NK-92 (cell line): ENCODE measurements at regions not wholly inside any gene's neighbourhood (a gene's known extent, or its start where the extent isn't known, plus 50 kb on each side); places are given as distances from the start of the nearest gene placed in this dataset.
"Not testable (repeated sequence)": the region's sequence is repeated elsewhere in the genome, so short reads cannot be mapped to it uniquely, and the experiment has no call there.

ENCODE experiments used
- DNase-seq: peaks from one replicate; lab custom pipeline; 2025; ENCODE audit not compliant: unreplicated experiment; lab: John Stamatoyannopoulos, UW

DNA sequence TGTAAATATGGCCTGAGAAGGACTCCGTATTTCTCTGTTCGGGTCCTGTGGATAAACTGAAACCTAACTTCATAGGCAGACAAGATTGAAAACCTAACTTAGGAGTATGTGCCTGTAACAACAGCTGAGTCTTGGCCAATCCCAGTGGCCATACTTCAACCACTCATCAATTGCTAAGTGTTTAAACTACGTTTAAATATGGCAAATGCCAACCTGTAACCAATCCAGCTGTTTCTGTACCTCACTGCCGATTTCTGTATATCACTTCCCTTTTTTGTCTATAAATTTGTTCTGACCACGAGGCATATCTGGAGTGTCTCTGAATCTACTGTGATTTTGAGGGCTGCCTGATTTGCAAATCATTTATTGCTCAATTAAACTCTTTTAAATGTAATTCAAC, 272.3 kb downstream of the LPIN1 start:
- not testable (repeated sequence) for DNase-seq

DNA sequence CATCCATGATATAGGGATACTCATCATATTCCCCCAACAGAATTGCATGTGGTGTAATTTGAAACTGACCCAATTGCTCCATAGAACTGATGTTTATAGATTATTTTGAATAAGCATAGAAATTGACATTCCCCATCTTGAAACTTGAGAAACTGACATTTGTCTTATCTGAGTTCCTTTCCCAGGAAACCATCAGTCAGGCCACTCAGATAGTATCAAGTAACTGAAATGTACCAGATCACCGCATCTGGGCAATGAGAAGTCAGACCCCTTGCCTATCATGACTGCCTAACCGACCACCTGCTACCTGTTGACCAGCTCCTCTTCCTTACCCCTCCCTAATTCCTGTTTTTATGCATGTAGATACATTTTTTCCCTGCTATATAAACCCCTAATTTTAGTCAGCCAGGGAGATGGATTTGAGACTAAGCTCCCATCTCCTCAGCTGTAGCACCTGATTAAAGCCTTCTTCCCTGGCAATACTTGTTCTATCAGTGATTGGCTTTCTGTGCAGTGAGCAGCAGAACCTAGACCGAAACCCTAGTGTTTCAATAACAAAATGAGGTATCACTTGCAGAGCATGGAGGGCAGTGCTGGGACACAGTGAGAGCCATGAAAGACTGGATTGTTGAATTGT, 274.5 kb downstream of the LPIN1 start:
- DNase-seq = no peak

DNA sequence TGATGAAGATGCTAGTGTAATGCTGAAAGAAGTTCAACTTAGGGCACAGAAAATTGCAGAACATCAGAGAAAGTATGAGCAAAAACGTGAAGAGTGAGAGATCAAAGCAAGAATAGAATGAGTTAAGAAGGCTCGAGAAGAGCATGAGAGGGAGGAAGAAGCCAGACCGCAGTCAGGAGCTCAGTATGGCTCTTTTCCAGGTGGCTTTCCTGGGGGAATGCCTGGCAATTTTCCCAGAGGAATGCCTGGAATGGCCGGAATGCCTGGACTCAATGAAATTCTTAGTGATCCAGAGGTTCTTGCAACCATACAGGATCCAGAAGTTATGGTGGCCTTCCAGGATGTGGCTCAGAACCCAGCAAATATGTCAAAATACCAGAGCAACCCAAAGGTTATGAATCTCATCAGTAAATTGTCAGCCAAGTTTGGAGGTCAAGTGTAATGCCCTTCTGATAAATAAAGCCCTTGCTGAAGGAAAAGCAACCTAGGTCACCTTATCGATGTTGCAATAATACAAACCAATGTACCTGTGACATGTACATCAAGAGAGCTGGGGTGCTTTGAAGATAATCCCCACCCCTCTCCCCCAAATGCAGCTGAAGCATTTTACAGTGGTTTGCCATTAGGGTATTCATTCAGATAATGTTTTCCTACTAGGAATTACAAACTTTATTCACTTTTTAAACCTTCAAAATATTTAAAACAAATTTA, 277.9 kb downstream of the LPIN1 start:
- DNase-seq = not testable (repeated sequence)

DNA sequence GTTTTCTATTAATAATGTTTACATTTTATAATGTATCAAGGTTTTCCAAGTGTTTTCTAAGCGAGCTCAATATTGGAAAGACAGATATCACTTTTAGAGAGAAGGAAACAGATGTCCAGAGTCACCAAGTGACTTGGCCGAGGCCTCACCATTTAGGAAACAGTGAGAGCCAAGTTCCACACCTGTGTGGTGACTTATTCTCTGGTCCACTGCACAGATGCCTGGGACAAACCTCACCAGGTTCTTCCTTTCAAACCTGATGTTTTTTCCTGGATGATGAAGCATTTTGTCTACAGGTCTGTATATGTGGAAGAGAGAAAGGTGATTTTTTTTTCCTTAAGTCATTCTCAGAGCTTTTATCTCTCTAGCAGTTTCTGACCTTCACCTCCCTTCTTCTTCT, 280.7 kb downstream of the LPIN1 start:
- DNase-seq = no peak

- DNase-seq = no peak
Measured at GRCh38 chr2:12031866-12032265, 285.4 kb downstream of the LPIN1 start.

DNA sequence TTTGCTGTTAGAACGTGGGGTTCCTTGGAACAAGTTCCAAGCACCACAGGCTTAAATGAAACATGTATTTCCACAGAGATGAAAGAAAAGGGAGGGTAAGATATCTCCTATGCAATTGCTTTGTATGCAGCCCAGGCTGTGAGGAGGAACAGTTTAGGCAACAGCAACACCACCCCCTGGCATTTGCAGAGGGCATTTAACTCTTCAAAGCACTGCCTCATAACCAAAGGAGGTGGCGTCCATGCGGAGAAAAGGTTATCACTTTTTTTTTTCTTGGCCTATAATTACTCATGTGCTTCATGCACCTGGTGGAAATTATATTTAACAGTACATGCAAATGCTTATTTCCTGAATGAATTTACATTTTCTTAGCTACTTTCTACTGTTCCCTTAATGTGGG, 286.0 kb downstream of the LPIN1 start:
- DNase-seq = no peak

DNA sequence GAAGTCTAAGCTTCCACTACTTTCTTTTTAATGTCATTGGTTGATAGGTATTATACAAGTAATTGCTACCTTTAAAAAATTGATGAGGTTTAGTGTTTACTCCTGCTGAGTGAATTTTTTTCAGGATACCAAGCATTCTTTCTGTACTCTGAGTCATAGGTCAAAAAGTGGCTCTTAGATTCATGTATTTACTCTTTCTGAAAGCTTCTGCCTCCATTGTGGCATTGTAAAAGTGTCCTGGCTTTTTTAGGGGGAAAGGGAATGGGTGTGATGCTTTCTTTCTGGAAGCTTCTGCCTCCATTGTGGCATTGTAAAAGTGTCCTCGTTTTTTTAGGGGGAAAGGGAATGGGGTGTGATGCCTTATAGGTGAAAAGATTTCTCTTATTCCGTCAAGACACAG, 286.5 kb downstream of the LPIN1 start:
- no peak for DNase-seq

DNA sequence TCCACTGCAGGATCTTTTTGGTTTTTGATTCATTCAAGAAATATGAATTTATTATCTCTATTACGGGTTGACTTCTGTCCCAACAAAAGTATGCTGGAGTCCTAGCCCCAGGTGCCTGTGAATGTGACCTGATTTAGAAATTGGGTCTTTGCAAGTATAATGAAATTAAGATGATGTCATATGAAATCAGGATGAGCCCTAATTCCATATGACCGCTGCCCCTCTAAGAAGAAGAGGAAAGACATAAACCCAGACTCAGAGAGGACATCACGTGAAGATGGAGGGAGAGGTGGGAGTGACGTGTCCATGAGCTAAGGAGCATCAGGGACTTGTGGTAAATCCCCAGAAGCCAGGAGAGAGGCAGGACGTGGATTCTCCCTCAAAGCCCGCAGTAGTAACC, 287.1 kb downstream of the LPIN1 start:
- no peak for DNase-seq

DNA sequence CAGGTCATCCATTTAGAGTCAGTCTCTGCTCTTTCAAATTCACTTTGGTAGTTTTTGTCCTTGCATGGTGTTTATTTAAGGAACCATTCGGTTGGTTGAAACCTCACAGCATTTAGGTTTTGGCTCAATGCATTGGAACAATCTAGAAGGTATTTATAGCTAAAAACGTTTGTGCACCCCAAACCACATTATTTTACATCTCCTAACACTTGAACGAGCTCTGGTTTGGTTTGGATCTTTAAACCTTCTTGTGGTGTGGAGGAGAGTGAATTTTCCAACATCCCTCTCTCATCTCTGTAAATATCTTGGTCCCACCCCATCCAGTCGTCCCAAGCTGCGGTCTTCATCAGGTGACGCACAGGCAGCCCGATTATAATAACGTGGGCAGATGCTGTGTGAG, 287.9 kb downstream of the LPIN1 start:
- no peak for DNase-seq

- DNase-seq = no peak
Measured at GRCh38 chr2:12035029-12035720, 288.7 kb downstream of the LPIN1 start.

- DNase-seq = no peak
Measured at GRCh38 chr2:12035956-12036639, 289.7 kb downstream of the LPIN1 start.

DNA sequence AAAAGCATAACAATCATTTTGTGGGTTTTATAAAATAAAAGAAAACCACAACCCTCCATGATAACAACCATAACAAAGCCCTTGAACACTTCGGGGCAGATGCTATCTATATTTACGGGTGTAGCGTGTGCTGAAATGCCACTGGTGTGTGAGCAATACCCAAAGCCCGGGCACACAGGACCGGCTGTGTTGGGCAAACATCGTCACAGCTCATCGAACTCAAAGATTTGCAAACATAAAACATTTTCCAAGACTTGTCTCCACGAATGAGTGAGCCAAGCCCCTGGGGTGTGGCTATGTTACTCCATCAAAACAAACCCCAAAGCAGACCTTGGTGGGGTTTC, 290.2 kb downstream of the LPIN1 start:
- DNase-seq = no peak

DNA sequence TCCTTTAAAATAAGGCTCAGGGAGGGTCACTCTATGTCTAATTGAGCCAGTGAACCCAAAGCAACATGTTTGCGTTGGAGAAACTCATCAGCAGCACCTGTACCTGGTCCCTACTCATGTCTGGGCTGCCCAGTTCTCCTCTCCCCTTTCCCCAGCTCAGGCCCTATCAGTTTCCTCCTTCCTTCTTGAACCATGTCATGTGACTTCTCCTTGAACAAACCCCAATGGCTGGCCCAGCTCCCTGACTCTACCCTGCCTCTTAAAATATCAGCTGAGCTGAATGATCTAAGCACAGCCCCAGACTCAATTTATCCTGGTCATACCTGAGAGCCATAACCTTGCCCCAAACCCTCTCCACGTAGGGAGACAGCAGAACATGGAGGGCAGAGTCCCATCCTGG, 290.9 kb downstream of the LPIN1 start:
- DNase-seq = no peak

DNA sequence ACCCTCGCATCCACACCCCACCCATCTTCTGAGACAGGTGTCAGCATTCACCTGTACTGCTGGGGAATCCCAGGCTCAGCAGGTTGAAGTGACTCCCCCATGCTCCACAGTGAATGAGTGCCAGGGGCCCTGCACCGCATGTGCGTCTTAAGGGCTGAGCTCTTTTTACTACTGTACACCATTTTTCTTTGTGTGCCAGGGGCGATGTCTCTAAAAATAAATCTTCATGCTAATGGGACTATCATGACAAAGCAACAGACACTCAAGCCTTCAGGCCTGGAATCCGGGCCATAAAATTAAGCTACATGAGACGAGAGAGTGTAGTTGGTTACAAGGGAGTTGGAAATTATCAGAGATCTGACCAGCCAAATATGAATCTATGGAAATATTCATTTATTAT, 294.8 kb downstream of the LPIN1 start:
- DNase-seq = no peak

- DNase-seq = no peak
Measured at GRCh38 chr2:12043131-12043530, 296.7 kb downstream of the LPIN1 start.

GRCh38 chr2:12044857-12045256, 298.4 kb downstream of the LPIN1 start:
- no peak for DNase-seq

- DNase-seq = no peak
Measured at GRCh38 chr2:12045864-12046291, 299.4 kb downstream of the LPIN1 start.

DNA sequence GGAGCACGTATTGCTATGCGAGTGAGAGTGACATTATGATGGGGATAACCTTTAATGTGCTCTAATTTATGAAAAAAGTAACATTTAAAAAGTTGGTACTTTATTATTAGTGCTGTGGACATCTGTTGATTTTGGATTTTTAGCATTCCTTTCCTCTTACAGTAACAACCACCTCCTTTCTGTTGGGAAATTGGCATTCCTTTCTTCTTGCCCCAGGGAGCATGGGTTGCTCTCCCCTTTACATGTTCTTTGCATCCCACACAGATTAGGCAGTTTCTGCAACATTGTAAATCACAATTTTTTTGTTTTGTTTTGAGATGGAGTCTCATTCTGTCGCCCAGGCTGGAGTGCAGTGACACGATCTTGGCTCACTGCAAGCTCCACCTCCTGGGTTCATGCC, 300.2 kb downstream of the LPIN1 start:
- DNase-seq = no peak

DNA sequence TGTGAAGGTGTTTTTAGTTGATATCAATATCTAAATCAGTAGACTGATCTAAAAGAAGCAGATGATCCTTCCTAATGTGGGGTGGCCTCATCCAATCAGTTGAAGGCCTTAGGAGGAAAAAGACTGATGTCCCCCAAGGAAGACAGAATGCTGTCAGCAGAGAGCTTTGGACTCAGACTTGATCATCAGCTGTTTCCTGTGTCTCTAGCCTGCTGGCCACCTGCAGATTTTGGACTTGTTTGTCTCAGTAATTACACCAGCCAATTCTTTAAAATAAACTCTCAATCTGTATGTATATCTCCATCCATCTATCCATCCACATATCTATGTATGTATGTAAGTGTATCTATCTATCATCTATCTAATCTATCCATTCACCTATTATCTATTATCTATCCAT, 301.3 kb downstream of the LPIN1 start:
- no peak for DNase-seq

DNA sequence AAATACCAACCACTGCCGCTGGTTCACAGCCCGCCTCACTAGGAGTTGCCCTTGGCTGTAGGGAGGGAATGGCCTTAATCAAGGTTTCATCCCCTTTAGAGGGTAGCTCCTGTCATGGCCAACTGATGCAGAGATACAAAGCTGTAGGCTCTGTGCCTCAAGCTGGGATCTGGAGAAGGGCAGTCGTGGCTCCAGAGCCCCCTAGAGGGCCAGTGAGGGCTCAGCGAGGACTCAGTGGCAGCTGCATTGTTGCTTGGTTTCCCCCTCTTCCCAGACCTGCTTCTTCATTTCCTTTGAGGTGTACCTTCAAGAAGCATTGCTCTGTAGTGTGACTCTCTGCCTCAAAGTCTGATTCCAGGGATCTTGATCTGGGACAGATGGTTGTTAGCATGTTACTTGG, 302.1 kb downstream of the LPIN1 start:
- no peak for DNase-seq

GRCh38 chr2:12050396-12050795, 304.0 kb downstream of the LPIN1 start:
- DNase-seq = no peak

- DNase-seq = no peak
Measured at GRCh38 chr2:12051831-12052230, 305.4 kb downstream of the LPIN1 start.
